HEK293 (cell line): ENCODE measurements at regions not wholly inside any gene's neighbourhood (a gene's known extent, or its start where the extent isn't known, plus 50 kb on each side); places are given as distances from the start of the nearest gene placed in this dataset.

ENCODE experiments used
- CTCF ChIA-PET: fragments of 350-600 bp; formaldehyde crosslinking; extraction: SDS; loops from one replicate; lab custom pipeline; 2021; ENCODE audit warnings: antibody characterized with exemption; lab: Yijun Ruan, JAX
- POLR2A ChIA-PET: fragments of 300-600 bp; formaldehyde crosslinking; extraction: SDS; loops from one replicate; lab custom pipeline; 2020; ENCODE audit warnings: antibody characterized with exemption, inconsistent platforms; lab: Yijun Ruan, JAX
- H3K27ac ChIP-seq: fragments of 200-500 bp; sonication (Bioruptor generic); 2 replicates; pipeline ENCODE4 v1.5.1; 2014; ENCODE audit warnings: low read depth, low read length, control low read depth, inconsistent platforms; ENCODE audit errors: extremely low read depth
- H3K36me3 ChIP-seq, 2 experiments: fragments of 200-500 bp in 1 of 2; sonication (Bioruptor generic) in 1 of 2; 1 replicate in 1 of 2; 2 replicates in 1 of 2; pipeline ENCODE4 v1.5.1; 2014 to 2017; ENCODE audit warnings: inconsistent platforms in 2 of 2, low read length in 2 of 2; ENCODE audit not compliant: control insufficient read depth in 2 of 2, insufficient read depth in 1 of 2
- H3K4me1 ChIP-seq: fragments of 200-500 bp; sonication (Bioruptor generic); 2 replicates; pipeline ENCODE4 v1.5.1; 2014; ENCODE audit warnings: mild to moderate bottlenecking, low read length, inconsistent platforms; ENCODE audit not compliant: control insufficient read depth, insufficient read depth
- H3K4me3 ChIP-seq: 2 replicates; pipeline ENCODE4 v1.5.1; 2011; ENCODE audit warnings: low read depth, mild to moderate bottlenecking, control low read depth, low read length, moderate library complexity
- H3K9me3 ChIP-seq: fragments of 200-500 bp; sonication (Bioruptor generic); 2 replicates; pipeline ENCODE4 v1.5.1; 2014; ENCODE audit warnings: low read depth, low read length, inconsistent platforms; ENCODE audit not compliant: control insufficient read depth, insufficient read depth
- AEBP2 ChIP-seq: fragments of 450-650 bp; formaldehyde crosslinking; IDR thresholded peaks from 2 replicates; pipeline ENCODE4 v1.5.1; 2016; ENCODE audit warnings: missing biosample characterization, missing genetic modification characterization, borderline replicate concordance
- EGR2 ChIP-seq: fragments of 450-650 bp; formaldehyde crosslinking; IDR thresholded peaks from 2 replicates; pipeline ENCODE4 v1.5.1; 2016; ENCODE audit warnings: low read depth, missing biosample characterization, missing genetic modification characterization
- HOXC10 ChIP-seq: sonication (generic); formaldehyde crosslinking; IDR thresholded peaks from 2 replicates; pipeline ENCODE4 v1.8.1; 2023; ENCODE audit warnings: mild to moderate bottlenecking, missing genetic modification reagents
- PRDM1 ChIP-seq: fragments of 450-650 bp; formaldehyde crosslinking; IDR thresholded peaks from 2 replicates; pipeline ENCODE4; 2016; ENCODE audit warnings: missing biosample characterization, missing genetic modification characterization
- ZBTB17 ChIP-seq: fragments of 450-650 bp; formaldehyde crosslinking; IDR thresholded peaks from 2 replicates; pipeline ENCODE4 v1.5.1; 2016; ENCODE audit warnings: missing biosample characterization, missing genetic modification characterization
- ZBTB21 ChIP-seq: fragments of 450-650 bp; formaldehyde crosslinking; IDR thresholded peaks from 2 replicates; pipeline ENCODE4 v1.5.1; 2017; ENCODE audit warnings: missing biosample characterization, missing genetic modification characterization
- ZBTB7A ChIP-seq: fragments of 450-650 bp; formaldehyde crosslinking; IDR thresholded peaks from 2 replicates; pipeline ENCODE4 v1.5.1; 2016; ENCODE audit warnings: low read depth, missing biosample characterization, missing genetic modification characterization
- ZNF184 ChIP-seq: fragments of 450-650 bp; IDR thresholded peaks from 2 replicates; pipeline ENCODE4 v1.5.1; 2018; ENCODE audit warnings: missing biosample characterization, mild to moderate bottlenecking, missing genetic modification characterization
- ZNF211 ChIP-seq: fragments of 450-650 bp; formaldehyde crosslinking; IDR thresholded peaks from 2 replicates; pipeline ENCODE4 v1.5.1; 2016; ENCODE audit warnings: low read depth, missing biosample characterization, missing genetic modification characterization
- ZNF280D ChIP-seq: fragments of 450-650 bp; formaldehyde crosslinking; IDR thresholded peaks from 2 replicates; pipeline ENCODE4 v1.5.1; 2016; ENCODE audit warnings: missing biosample characterization, missing genetic modification characterization
- ZNF302 ChIP-seq: fragments of 450-650 bp; formaldehyde crosslinking; IDR thresholded peaks from 2 replicates; pipeline ENCODE4 v1.5.1; 2016; ENCODE audit warnings: missing biosample characterization, missing genetic modification characterization, low read depth
- ZNF324 ChIP-seq: fragments of 450-650 bp; formaldehyde crosslinking; IDR thresholded peaks from 2 replicates; pipeline ENCODE4 v1.5.1; 2016; ENCODE audit warnings: missing biosample characterization, missing genetic modification characterization
- ZNF473 ChIP-seq: fragments of 450-650 bp; formaldehyde crosslinking; IDR thresholded peaks from 2 replicates; pipeline ENCODE4 v1.5.1; 2017; ENCODE audit warnings: missing biosample characterization, missing genetic modification characterization
- ZNF529 ChIP-seq: fragments of 450-650 bp; formaldehyde crosslinking; IDR thresholded peaks from 2 replicates; pipeline ENCODE4 v1.5.1; 2017; ENCODE audit warnings: missing genetic modification characterization, missing biosample characterization; ENCODE audit not compliant: insufficient replicate concordance
- ZNF558 ChIP-seq: fragments of 450-650 bp; formaldehyde crosslinking; IDR thresholded peaks from 2 replicates; pipeline ENCODE4 v1.5.1; 2016; ENCODE audit warnings: missing biosample characterization, missing genetic modification characterization
- ZNF623 ChIP-seq: fragments of 450-650 bp; formaldehyde crosslinking; IDR thresholded peaks from 2 replicates; pipeline ENCODE4 v1.5.1; 2016; ENCODE audit warnings: missing biosample characterization, missing genetic modification characterization
- ZNF626 ChIP-seq: fragments of 450-650 bp; sonication (Bioruptor Pico); formaldehyde crosslinking; IDR thresholded peaks from 2 replicates; pipeline ENCODE4 v1.5.1; 2018; ENCODE audit warnings: missing biosample characterization, missing genetic modification characterization, inconsistent platforms
- ZNF707 ChIP-seq: fragments of 450-650 bp; formaldehyde crosslinking; IDR thresholded peaks from 2 replicates; pipeline ENCODE4 v1.5.1; 2016; ENCODE audit warnings: missing biosample characterization, missing genetic modification characterization
- ZNF777 ChIP-seq: fragments of 450-650 bp; formaldehyde crosslinking; IDR thresholded peaks from 2 replicates; pipeline ENCODE4 v1.5.1; 2017; ENCODE audit warnings: missing biosample characterization, missing genetic modification characterization, borderline replicate concordance
- ZNF843 ChIP-seq: fragments of 450-650 bp; formaldehyde crosslinking; IDR thresholded peaks from 2 replicates; pipeline ENCODE4 v1.5.1; 2016; ENCODE audit warnings: missing biosample characterization, missing genetic modification characterization
- ZSCAN4 ChIP-seq: fragments of 450-650 bp; formaldehyde crosslinking; IDR thresholded peaks from 2 replicates; pipeline ENCODE4 v1.5.1; 2017; ENCODE audit warnings: missing biosample characterization, missing genetic modification characterization
- TF ChIP-seq, protein P1 (sequence below): fragments of 450-650 bp; formaldehyde crosslinking; IDR thresholded peaks from 2 replicates; pipeline ENCODE4 v1.5.1; 2016; ENCODE audit warnings: missing biosample characterization, missing genetic modification characterization, low read depth
- TF ChIP-seq, protein P2 (sequence below): fragments of 450-650 bp; formaldehyde crosslinking; IDR thresholded peaks from 2 replicates; pipeline ENCODE4; 2016; ENCODE audit warnings: missing biosample characterization, missing genetic modification characterization

DNA sequence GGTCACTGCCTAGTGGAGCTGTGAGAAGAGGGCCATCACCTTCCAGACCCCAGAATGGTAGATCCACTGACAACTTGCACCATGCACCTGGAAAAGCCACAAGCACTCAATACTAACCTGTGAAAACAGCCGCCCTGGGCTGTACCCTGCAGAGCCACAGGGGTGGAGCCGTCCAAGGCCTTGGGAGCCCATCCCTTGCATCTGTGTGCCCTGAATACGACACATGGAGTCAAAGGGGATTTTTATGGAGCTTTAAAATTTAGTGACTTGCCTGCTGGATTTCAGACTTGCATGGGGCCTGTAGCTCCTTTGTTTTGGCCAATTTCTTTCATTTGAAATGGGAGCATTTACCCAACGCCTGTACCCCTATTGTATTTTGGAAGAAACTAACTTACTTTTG lies 62.4 kb upstream of the HTR4 start:
- POLR2A ChIA-PET = no interaction called here
- Histone ChIP-seq H3K4me3 (no peak overlapping the region), H3K4me1 (no peaks in the 10 kb centered on the region), H3K36me3 (no peaks in the 10 kb centered on the region), H3K9me3 (no peaks in the 10 kb centered on the region; the same call in 1 of the 2 replicates)
- CTCF ChIA-PET = interaction anchor here (0.6 to 1.4 kb wide), 2 partner anchors 14 to 282 kb away, joined by 3 read pairs; no protein-coding TSS in a partner anchor
- no peak for TF ChIP-seq ZNF211
- no peak for TF ChIP-seq ZNF302 (tag by site-specific recombination)
- TF ChIP-seq ZBTB7A = no peak
- TF ChIP-seq ZNF777 (tag by site-specific recombination) = no peak
- TF ChIP-seq, protein P1, sequence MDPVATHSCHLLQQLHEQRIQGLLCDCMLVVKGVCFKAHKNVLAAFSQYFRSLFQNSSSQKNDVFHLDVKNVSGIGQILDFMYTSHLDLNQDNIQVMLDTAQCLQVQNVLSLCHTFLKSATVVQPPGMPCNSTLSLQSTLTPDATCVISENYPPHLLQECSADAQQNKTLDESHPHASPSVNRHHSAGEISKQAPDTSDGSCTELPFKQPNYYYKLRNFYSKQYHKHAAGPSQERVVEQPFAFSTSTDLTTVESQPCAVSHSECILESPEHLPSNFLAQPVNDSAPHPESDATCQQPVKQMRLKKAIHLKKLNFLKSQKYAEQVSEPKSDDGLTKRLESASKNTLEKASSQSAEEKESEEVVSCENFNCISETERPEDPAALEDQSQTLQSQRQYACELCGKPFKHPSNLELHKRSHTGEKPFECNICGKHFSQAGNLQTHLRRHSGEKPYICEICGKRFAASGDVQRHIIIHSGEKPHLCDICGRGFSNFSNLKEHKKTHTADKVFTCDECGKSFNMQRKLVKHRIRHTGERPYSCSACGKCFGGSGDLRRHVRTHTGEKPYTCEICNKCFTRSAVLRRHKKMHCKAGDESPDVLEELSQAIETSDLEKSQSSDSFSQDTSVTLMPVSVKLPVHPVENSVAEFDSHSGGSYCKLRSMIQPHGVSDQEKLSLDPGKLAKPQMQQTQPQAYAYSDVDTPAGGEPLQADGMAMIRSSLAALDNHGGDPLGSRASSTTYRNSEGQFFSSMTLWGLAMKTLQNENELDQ (tag by site-specific recombination) = no peak
- no peak for TF ChIP-seq AEBP2 (tag by site-specific recombination)
- no peak for TF ChIP-seq PRDM1 (tag by site-specific recombination)
- no peak for TF ChIP-seq ZNF184 (tag by site-specific recombination)
- no peak for TF ChIP-seq ZNF623
- TF ChIP-seq, protein P2, sequence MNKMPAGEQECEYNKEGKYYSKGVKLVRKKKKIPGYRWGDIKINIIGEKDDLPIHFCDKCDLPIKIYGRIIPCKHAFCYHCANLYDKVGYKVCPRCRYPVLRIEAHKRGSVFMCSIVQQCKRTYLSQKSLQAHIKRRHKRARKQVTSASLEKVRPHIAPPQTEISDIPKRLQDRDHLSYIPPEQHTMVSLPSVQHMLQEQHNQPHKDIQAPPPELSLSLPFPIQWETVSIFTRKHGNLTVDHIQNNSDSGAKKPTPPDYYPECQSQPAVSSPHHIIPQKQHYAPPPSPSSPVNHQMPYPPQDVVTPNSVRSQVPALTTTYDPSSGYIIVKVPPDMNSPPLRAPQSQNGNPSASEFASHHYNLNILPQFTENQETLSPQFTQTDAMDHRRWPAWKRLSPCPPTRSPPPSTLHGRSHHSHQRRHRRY = no peak
- no peak for TF ChIP-seq ZNF473
- no peak for TF ChIP-seq HOXC10 (CRISPR knock-in tag)
- TF ChIP-seq ZNF558 (tag by site-specific recombination) = no peak
- no peak for TF ChIP-seq ZNF843 (tag by site-specific recombination)
- TF ChIP-seq ZNF626 (tag by site-specific recombination) = no peak
- TF ChIP-seq ZBTB17 (tag by site-specific recombination) = no peak
- TF ChIP-seq ZNF529 (tag by site-specific recombination) = no peak
- no peak for TF ChIP-seq ZNF324 (tag by site-specific recombination)
- no peak for TF ChIP-seq ZNF280D (tag by site-specific recombination)
- TF ChIP-seq, all 188 proteins: peak for 0
- H3K27ac ChIP-seq = no peak overlapping the region

DNA sequence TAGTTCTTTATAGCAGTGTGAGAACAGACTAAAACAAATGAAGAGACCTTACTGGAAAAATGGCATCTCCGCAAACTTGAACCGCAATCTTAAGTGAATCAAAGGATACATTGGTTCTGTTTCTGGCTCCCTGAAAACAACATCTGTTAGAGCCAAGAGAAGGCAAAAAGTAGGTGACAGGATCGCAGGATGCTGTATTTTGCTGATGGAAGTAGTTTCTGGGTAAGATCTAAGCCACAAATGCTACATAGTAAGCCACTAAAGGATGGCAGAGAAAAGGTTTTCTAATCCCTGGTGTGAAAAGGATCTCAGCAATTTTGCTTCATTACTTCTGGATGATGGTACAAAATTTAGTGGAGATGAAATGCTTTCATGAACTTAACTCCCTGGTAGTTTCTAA lies 63.3 kb upstream of the HTR4 start:
- Histone ChIP-seq H3K9me3 (no peaks in the 10 kb centered on the region; the same call in 1 of the 2 replicates), H3K36me3 (no peaks in the 10 kb centered on the region), H3K4me3 (no peak overlapping the region), H3K4me1 (no peaks in the 10 kb centered on the region), H3K27ac (no peak overlapping the region)
- TF ChIP-seq EGR2 (tag by site-specific recombination) = no peak
- no peak for TF ChIP-seq ZNF707
- no peak for TF ChIP-seq ZBTB21
- TF ChIP-seq ZSCAN4 = no peak
- ChIA-PET CTCF (interaction anchor here (0.8 kb wide), 1 partner anchor 12 kb away, joined by 4 read pairs; no protein-coding TSS in a partner anchor), POLR2A (no interaction called here)
